ENCODE measurements at regions not wholly inside any gene's neighbourhood (a gene's known extent, or its start where the extent isn't known, plus 50 kb on each side); places are given as distances from the start of the nearest gene placed in this dataset.
"Not testable (repeated sequence)": the region's sequence is repeated elsewhere in the genome, so short reads cannot be mapped to it uniquely, and the experiment has no call there.

- Histone ChIP-seq H3K4me3 (ENCODE audit: low read depth, low read length) (no peak overlapping the region), H3K27me3 (replicated peaks) (no peaks in the 10 kb centered on the region), H3K36me3 (replicated peaks) (no peaks in the 10 kb centered on the region), H3K27ac (no peak overlapping the region)
- no peak for TF ChIP-seq CTCF (IDR thresholded peaks at IDR 0.05; ENCODE audit: low read depth, low read length, missing control alignments)
- no peak for DNase-seq
- in situ Hi-C loops (cut with HindIII; ENCODE audit: low pct_ligation_motif_present, low sequenced_read_pairs) = no loop called here
Measured at GRCh38 chr12:126960709-126961108, 1306.3 kb upstream of the TMEM132C start.

DNA sequence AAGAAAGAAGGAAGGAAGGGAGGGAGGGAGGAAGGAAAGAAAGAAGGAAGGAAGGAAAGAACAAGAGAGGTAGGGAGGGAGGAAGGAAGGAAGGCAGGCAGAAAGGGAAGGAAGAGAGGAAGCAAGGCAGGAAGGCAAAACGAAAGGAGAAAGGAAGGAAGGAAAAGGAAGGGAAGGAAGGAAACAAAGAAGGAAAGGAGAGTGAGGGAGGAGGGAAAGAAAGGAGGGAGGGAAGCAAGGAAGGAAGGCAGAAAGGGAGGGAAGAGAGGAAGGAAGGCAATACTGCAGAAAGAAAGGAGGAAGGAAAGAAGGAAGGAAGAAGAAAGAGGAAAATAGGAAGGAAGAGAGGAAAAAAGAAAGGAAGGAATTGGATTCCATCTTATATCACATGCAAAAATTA lies 1303.1 kb upstream of the TMEM132C start:
- no peaks in the 10 kb centered on the region for H3K36me3 ChIP-seq (replicated peaks)
- no peaks in the 10 kb centered on the region for H3K27me3 ChIP-seq (replicated peaks)
- no peak for DNase-seq
- no peak overlapping the region for H3K27ac ChIP-seq
- in situ Hi-C loops (cut with HindIII; ENCODE audit: low pct_ligation_motif_present, low sequenced_read_pairs) = no loop called here
- no peak overlapping the region for H3K4me3 ChIP-seq (ENCODE audit: low read depth, low read length)
- no peak for TF ChIP-seq CTCF (IDR thresholded peaks at IDR 0.05; ENCODE audit: low read depth, low read length, missing control alignments)

GRCh38 chr12:126966498-126966897 lies 1300.5 kb upstream of the TMEM132C start:
- Histone ChIP-seq H3K27me3 (replicated peaks) (no peaks in the 10 kb centered on the region), H3K36me3 (replicated peaks) (no peaks in the 10 kb centered on the region), H3K4me3 (ENCODE audit: low read depth, low read length) (no peak overlapping the region), H3K27ac (no peak overlapping the region)
- TF ChIP-seq CTCF (IDR thresholded peaks at IDR 0.05; ENCODE audit: low read depth, low read length, missing control alignments) = no peak
- in situ Hi-C loops (cut with HindIII; ENCODE audit: low pct_ligation_motif_present, low sequenced_read_pairs) = no loop called here
- DNase-seq = no peak

GRCh38 chr12:126967152-126967551 lies 1299.8 kb upstream of the TMEM132C start:
- no peak for TF ChIP-seq CTCF (IDR thresholded peaks at IDR 0.05; ENCODE audit: low read depth, low read length, missing control alignments)
- no peak overlapping the region for H3K27ac ChIP-seq
- no peaks in the 10 kb centered on the region for H3K36me3 ChIP-seq (replicated peaks)
- H3K4me3 ChIP-seq (ENCODE audit: low read depth, low read length) = no peak overlapping the region
- H3K27me3 ChIP-seq (replicated peaks) = no peaks in the 10 kb centered on the region
- no peak for DNase-seq
- in situ Hi-C loops (cut with HindIII; ENCODE audit: low pct_ligation_motif_present, low sequenced_read_pairs) = no loop called here

GRCh38 chr12:126974779-126975178 lies 1292.2 kb upstream of the TMEM132C start:
- TF ChIP-seq CTCF (IDR thresholded peaks at IDR 0.05; ENCODE audit: low read depth, low read length, missing control alignments) = no peak
- Histone ChIP-seq H3K36me3 (replicated peaks) (no peaks in the 10 kb centered on the region), H3K27ac (no peak overlapping the region), H3K4me3 (ENCODE audit: low read depth, low read length) (no peak overlapping the region), H3K27me3 (replicated peaks) (no peaks in the 10 kb centered on the region)
- in situ Hi-C loops (cut with HindIII; ENCODE audit: low pct_ligation_motif_present, low sequenced_read_pairs) = no loop called here
- DNase-seq = no peak

DNA sequence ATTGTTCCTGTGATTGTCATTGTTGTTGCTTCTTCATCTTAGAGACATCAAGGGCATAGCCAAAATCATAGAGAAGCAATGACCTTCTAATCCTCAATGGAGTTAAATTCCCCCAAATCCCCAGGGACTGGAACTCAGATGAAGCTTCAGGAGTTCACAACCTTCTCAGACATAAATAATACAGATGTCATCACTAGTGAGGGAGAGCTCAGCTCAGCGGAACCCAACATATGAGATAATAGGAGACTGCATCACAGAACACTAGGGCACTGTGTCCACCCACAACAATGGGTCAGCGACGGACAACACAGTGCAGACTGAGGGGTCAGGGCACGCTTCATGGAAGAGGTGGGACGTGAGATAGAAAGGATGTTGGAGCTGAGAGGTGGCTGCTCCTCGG lies 1290.4 kb upstream of the TMEM132C start:
- in situ Hi-C loops (cut with HindIII; ENCODE audit: low pct_ligation_motif_present, low sequenced_read_pairs) = no loop called here
- Histone ChIP-seq H3K27ac (no peak overlapping the region), H3K27me3 (replicated peaks) (no peaks in the 10 kb centered on the region), H3K4me3 (ENCODE audit: low read depth, low read length) (no peak overlapping the region), H3K36me3 (replicated peaks) (no peaks in the 10 kb centered on the region)
- no peak for DNase-seq
- TF ChIP-seq CTCF (IDR thresholded peaks at IDR 0.05; ENCODE audit: low read depth, low read length, missing control alignments) = no peak

- H3K36me3 ChIP-seq (replicated peaks); H3K27me3 ChIP-seq (replicated peaks); DNase-seq; H3K27ac ChIP-seq; H3K4me3 ChIP-seq (ENCODE audit: low read depth, low read length); in situ Hi-C loops (cut with HindIII; ENCODE audit: low pct_ligation_motif_present, low sequenced_read_pairs): not testable (repeated sequence)
Measured at GRCh38 chr12:126979564-126979963, 1287.4 kb upstream of the TMEM132C start.
